Spleen (tissue), 11 donors: ENCODE measurements at regions not wholly inside any gene's neighbourhood (a gene's known extent, or its start where the extent isn't known, plus 50 kb on each side); places are given as distances from the start of the nearest gene placed in this dataset.

Source experiments
- DNase-seq: peaks from one replicate; pipeline ENCODE4 v3.0.0-alpha.2; 2020
- H3K27ac ChIP-seq, 8 donors: fragments of 200-600 bp; sonication (generic) in 7 of 8; 1 replicate in 4 of 8; 2 replicates in 4 of 8; pipeline versions ENCODE4 v1.5.0 to v1.8.0; 2016 to 2021; ENCODE audit warnings: inconsistent platforms in 4 of 8, mild to moderate bottlenecking in 4 of 8, moderate library complexity in 1 of 8
- H3K27me3 ChIP-seq, 7 donors: fragments of 200-600 bp; sonication (generic) in 6 of 7; replicated peaks in 1 of 7; 1 replicate in 4 of 7; 2 replicates in 3 of 7; pipeline versions ENCODE4 v1.5.0 to v1.8.0; 2016 to 2021; ENCODE audit warnings: inconsistent platforms in 3 of 7, mild to moderate bottlenecking in 1 of 7
- H3K36me3 ChIP-seq, 6 donors: fragments of 200-600 bp; sonication (generic) in 5 of 6; 1 replicate in 4 of 6; 2 replicates in 2 of 6; pipeline versions ENCODE4 v1.5.0 to v1.8.0; 2016 to 2021; ENCODE audit warnings: inconsistent platforms in 2 of 6
- H3K4me1 ChIP-seq, 6 donors: fragments of 200-600 bp; sonication (generic) in 5 of 6; 1 replicate in 3 of 6; 2 replicates in 3 of 6; pipeline versions ENCODE4 v1.5.0 to v1.8.0; 2016 to 2021; ENCODE audit warnings: inconsistent platforms in 3 of 6
- H3K4me3 ChIP-seq, 8 donors: fragments of 200-600 bp; sonication (generic) in 7 of 8; 1 replicate in 4 of 8; 2 replicates in 4 of 8; pipeline versions ENCODE4 v1.5.0 to v1.8.0; 2016 to 2021; ENCODE audit warnings: inconsistent platforms in 4 of 8, mild to moderate bottlenecking in 4 of 8, moderate library complexity in 2 of 8
- H3K9me3 ChIP-seq, 8 donors: fragments of 200-600 bp; sonication (generic) in 7 of 8; 1 replicate in 4 of 8; 2 replicates in 4 of 8; pipeline versions ENCODE4 v1.5.0 to v1.8.0; 2016 to 2021; ENCODE audit warnings: inconsistent platforms in 4 of 8
- POLR2A ChIP-seq, 3 donors: fragments of 450-650 bp; IDR thresholded peaks; one replicate each; pipeline ENCODE4 v1.5.1; 2017; ENCODE audit warnings: antibody characterized with exemption in 3 of 3, mild to moderate bottlenecking in 1 of 3
- POLR2AphosphoS5 ChIP-seq, 3 donors: sonication (generic); formaldehyde crosslinking; IDR thresholded peaks; one replicate each; pipeline ENCODE4 v1.5.1; 2017; ENCODE audit warnings: antibody characterized with exemption in 3 of 3
- WGBS, 5 donors: extraction: QIAGEN DNeasy Blood & Tissue Kit in 3 of 5; methylation state at CpG; one replicate each; pipeline versions ENCODE4 v1.1.5 to v1.1.7; 2013 to 2018; 5-methylcytosine and 5-hydroxymethylcytosine counted together
- intact Hi-C: fragments of 100-400 bp; cut with DNase I; formaldehyde crosslinking; loops from one replicate; pipeline ENCODE4 v1.15.0; 2023; ENCODE audit warnings: low total_unique reads
- TF ChIP-seq, protein P1 (sequence below), 11 experiments: fragments of 200-600 bp in 7 of 11; fragments of 450-650 bp in 4 of 11; sonication (generic) in 4 of 11; IDR thresholded peaks in 8 of 11; conservative IDR thresholded peaks in 3 of 11; 1 replicate in 7 of 11; 2 replicates in 4 of 11; pipeline versions ENCODE4 v1.4.0 to v1.8.0; 2016 to 2021; ENCODE audit warnings: antibody characterized with exemption in 11 of 11, inconsistent platforms in 4 of 11, mild to moderate bottlenecking in 1 of 11
- donor health status: healthy with polysubstance abuse.
- donor health status: DM: no; HTN: no; CAD: no; lungs with moderate emphysema.
- donor health status: DM: no; HTN: no; CAD: no.
- donor health status: Bipolar disorder and iron deficiency.
- donor health status: healthy.
- donor health status: DM: no; HTN: no; CAD: no.
- donor health status: DM: yes; HTN: yes; CAD: no.

DNA sequence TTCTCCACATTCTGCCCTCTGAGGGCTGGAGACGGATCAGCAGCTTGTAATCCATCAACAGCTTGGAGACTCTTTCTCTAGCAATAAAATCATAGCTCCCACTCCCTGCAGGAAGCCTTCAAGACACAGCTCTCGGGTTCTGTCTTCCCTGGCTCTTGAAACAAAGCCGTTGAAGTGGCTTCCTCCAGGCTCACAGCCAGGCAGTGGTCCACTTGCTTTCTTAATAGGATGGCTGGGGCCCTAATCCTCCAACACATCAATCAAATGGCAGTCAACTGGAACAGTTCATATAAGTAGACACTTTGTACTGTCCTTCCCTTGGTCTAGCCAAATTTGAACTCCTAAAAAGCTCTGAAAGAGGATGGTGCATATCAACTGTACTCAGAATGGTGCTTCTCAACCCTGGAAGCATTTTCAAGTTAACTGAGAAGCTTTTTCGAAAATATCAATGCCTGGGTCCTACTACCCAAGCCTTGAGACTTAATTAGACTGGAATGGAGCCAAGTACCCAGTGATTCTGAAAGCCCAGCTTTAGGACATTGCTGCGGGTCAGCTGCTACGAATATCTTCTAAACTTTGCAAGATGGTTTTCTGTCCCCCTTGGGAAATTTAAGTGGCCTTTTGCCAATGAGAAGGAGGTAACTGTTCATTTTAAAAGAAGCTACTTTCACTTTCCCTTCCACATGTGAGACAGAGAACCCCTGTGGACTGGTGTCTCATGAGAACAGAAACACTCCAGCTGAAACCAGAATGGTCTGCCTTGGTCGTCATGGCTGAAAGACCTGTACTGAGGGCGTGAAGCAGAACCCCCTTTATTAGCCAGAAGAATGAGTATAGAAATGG, 74.7 kb downstream of the SC5D start:
- intact Hi-C loops: no loop called here
- H3K4me3 ChIP-seq: peak overlapping the region in 2 of 8 donors; percentile 17 to 38
- 26 to 44% (median 30%) methylated on average over 8 of the region's 8 CpGs for WGBS, 5 donors

DNA sequence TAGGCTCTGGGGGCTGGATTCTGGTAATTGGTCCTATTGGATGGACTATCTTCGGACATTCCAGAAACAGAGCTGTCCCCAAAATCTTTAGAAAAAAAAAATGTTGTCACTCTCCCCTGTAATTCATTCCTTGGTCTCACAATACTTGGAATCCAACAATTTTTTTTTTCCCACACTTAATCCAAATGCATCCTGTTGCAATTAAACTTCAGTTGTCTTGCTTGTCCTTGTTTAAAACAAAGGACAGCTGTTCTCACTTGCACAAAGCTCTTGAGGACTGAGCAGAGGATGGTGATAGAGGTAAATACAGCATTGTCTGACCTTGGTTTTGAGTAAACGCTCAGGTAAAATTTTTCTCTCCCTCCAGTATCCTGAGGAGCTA, 75.3 kb downstream of the SC5D start:
- peak overlapping the region in 2 of 8 donors; percentile 17 to 38 for H3K4me3 ChIP-seq
- no peaks in the 10 kb centered on the region for H3K27me3 ChIP-seq
- peaks cover 9 to 49% (median 25%) of the 10 kb centered on the region in 6 donors for H3K4me1 ChIP-seq
- no peak for DNase-seq
- peak overlapping the region in 6 of 8 donors; percentile 30 to 71 (median 56) for H3K27ac ChIP-seq
- intact Hi-C loops: no loop called here
- no peaks in the 10 kb centered on the region for H3K36me3 ChIP-seq
- no peaks in the 10 kb centered on the region for H3K9me3 ChIP-seq
- TF ChIP-seq POLR2AphosphoS5 (IDR thresholded peaks at IDR 0.05) (no peak), POLR2A (IDR thresholded peaks at IDR 0.05) (no peak)
- TF ChIP-seq, protein P1, sequence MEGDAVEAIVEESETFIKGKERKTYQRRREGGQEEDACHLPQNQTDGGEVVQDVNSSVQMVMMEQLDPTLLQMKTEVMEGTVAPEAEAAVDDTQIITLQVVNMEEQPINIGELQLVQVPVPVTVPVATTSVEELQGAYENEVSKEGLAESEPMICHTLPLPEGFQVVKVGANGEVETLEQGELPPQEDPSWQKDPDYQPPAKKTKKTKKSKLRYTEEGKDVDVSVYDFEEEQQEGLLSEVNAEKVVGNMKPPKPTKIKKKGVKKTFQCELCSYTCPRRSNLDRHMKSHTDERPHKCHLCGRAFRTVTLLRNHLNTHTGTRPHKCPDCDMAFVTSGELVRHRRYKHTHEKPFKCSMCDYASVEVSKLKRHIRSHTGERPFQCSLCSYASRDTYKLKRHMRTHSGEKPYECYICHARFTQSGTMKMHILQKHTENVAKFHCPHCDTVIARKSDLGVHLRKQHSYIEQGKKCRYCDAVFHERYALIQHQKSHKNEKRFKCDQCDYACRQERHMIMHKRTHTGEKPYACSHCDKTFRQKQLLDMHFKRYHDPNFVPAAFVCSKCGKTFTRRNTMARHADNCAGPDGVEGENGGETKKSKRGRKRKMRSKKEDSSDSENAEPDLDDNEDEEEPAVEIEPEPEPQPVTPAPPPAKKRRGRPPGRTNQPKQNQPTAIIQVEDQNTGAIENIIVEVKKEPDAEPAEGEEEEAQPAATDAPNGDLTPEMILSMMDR (IDR thresholded peaks at IDR 0.05 in 8 of 11, conservative IDR thresholded peaks at IDR 0.05 in 3 of 11): no peak
- WGBS, 5 donors: 58 to 71% (median 63%) methylated on average over 2 of the region's 2 CpGs

More for the DNA sequence above, 74.7 kb downstream of the SC5D start:
- Histone ChIP-seq H3K4me1 (peaks cover 9 to 43% (median 22%) of the 10 kb centered on the region in 6 donors), H3K36me3 (no peaks in the 10 kb centered on the region), H3K27me3 (no peaks in the 10 kb centered on the region), H3K9me3 (no peaks in the 10 kb centered on the region), H3K27ac (peak overlapping the region in 7 of 8 donors; percentile 16 to 71 (median 56))
- DNase-seq: no peak
- TF ChIP-seq, protein P1 (IDR thresholded peaks at IDR 0.05 in 8 of 11, conservative IDR thresholded peaks at IDR 0.05 in 3 of 11): no peak
- TF ChIP-seq POLR2A (IDR thresholded peaks at IDR 0.05) (no peak), POLR2AphosphoS5 (IDR thresholded peaks at IDR 0.05) (no peak)

DNA sequence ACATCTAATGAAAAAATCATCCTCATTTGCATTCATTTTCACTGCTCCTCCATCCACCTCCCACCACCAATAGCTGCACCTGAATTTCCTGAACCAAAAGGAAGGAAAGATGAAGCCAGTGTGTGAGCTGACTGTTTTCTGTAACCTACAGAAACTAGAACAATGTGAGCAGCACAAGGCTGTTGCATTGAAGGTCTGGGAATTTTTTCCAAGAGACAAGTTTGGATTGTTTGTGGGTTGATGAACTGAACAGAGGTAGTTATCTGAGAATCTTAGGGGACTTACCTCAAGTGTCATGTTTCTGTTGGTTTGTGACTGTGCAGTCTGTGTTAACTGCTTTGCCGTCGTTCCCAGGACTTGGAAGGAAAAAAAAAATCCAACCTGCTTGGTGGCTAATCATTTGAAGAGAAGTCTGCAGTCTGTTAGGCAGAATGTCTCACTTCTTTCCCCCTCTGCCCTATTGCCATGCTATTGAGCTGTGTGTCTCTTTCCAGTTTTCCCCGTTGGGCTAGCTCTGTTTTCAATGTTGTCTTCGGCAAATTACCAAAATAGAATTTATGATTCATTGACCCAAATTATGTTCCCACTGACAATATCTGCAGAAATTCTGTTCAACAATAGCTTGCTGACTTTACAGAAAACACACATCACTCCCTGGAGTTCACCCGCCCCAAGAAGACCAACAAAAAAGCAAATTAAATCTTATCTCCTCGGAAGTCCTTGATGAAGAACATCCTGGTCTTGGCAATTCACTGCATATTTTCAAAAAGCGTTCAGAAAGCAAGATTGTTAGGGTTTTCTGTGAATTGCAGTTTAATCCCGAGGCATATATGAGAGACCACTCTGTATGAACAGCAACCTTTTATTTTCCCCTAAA, 76.0 kb downstream of the SC5D start:
- no peaks in the 10 kb centered on the region for H3K36me3 ChIP-seq
- H3K4me3 ChIP-seq: no peak overlapping the region
- intact Hi-C loops: no loop called here
- 64 to 85% (median 78%) methylated on average over 8 of the region's 8 CpGs for WGBS, 5 donors
- H3K9me3 ChIP-seq: no peaks in the 10 kb centered on the region
- peaks cover 9 to 57% (median 33%) of the 10 kb centered on the region in 6 donors for H3K4me1 ChIP-seq
- H3K27ac ChIP-seq: no peak overlapping the region
- no peaks in the 10 kb centered on the region for H3K27me3 ChIP-seq
- no peak for DNase-seq
- TF ChIP-seq POLR2AphosphoS5 (IDR thresholded peaks at IDR 0.05): no peak
- no peak for TF ChIP-seq POLR2A (IDR thresholded peaks at IDR 0.05)
- TF ChIP-seq, protein P1 (IDR thresholded peaks at IDR 0.05 in 8 of 11, conservative IDR thresholded peaks at IDR 0.05 in 3 of 11): no peak
